HG03135 (cell line): ENCODE measurements at regions not wholly inside any gene's neighbourhood (a gene's known extent, or its start where the extent isn't known, plus 50 kb on each side); places are given as distances from the start of the nearest gene placed in this dataset.
"Not testable (repeated sequence)": the region's sequence is repeated elsewhere in the genome, so short reads cannot be mapped to it uniquely, and the experiment has no call there.

ENCODE experiments used
- ATAC-seq: cut with Tn5 transposase; IDR thresholded peaks from one replicate; pipeline ENCODE4 v1.9.1; 2021; ENCODE audit warnings: mild to moderate bottlenecking, moderate library complexity; ENCODE audit not compliant: unreplicated experiment

GRCh38 chr1:193462629-193463320 is 276.4 kb upstream of the B3GALT2 start:
- peak; percentile 55 for ATAC-seq

GRCh38 chr1:193458628-193459027 is 272.2 kb upstream of the B3GALT2 start:
- ATAC-seq, result no peak

GRCh38 chr1:193457676-193458075 is 271.3 kb upstream of the B3GALT2 start:
- no peak for ATAC-seq

GRCh38 chr1:193456811-193457280 is 270.4 kb upstream of the B3GALT2 start:
- ATAC-seq, result no peak

- no peak for ATAC-seq
Observed at GRCh38 chr1:193451606-193452005, 265.2 kb upstream of the B3GALT2 start.

- no peak for ATAC-seq
Observed at GRCh38 chr1:193451001-193451400, 264.6 kb upstream of the B3GALT2 start.

- peak; percentile 87 for ATAC-seq
Observed at GRCh38 chr1:193448682-193449461, 262.5 kb upstream of the B3GALT2 start.

- no peak for ATAC-seq
Observed at GRCh38 chr1:193443886-193444285, 257.5 kb upstream of the B3GALT2 start.

- peak; percentile 78 for ATAC-seq
Observed at GRCh38 chr1:193438771-193439170, 252.4 kb upstream of the B3GALT2 start.

GRCh38 chr1:193438312-193438711 is 251.9 kb upstream of the B3GALT2 start:
- ATAC-seq, result no peak

- ATAC-seq, result peak; percentile 69
Observed at GRCh38 chr1:193437785-193438184, 251.4 kb upstream of the B3GALT2 start.

GRCh38 chr1:193437333-193437732 is 250.9 kb upstream of the B3GALT2 start:
- not testable (repeated sequence) for ATAC-seq

GRCh38 chr1:193435781-193436180 is 249.4 kb upstream of the B3GALT2 start:
- no peak for ATAC-seq

GRCh38 chr1:193434319-193434718 is 247.9 kb upstream of the B3GALT2 start:
- no peak for ATAC-seq

- no peak for ATAC-seq
Observed at GRCh38 chr1:193433599-193433998, 247.2 kb upstream of the B3GALT2 start.

GRCh38 chr1:193432979-193433587 is 246.7 kb upstream of the B3GALT2 start:
- ATAC-seq, result no peak

- ATAC-seq, result no peak
Observed at GRCh38 chr1:193431265-193431977, 245.0 kb upstream of the B3GALT2 start.

- no peak for ATAC-seq
Observed at GRCh38 chr1:193427524-193427923, 241.1 kb upstream of the B3GALT2 start.

- ATAC-seq, result no peak
Observed at GRCh38 chr1:193426061-193426460, 239.6 kb upstream of the B3GALT2 start.

- ATAC-seq, result no peak
Observed at GRCh38 chr1:193421487-193421886, 235.1 kb upstream of the B3GALT2 start.

GRCh38 chr1:193419295-193419694 is 232.9 kb upstream of the B3GALT2 start:
- no peak for ATAC-seq
